Cardiac fibroblast (primary cell): ENCODE measurements at regions not wholly inside any gene's neighbourhood (a gene's known extent, or its start where the extent isn't known, plus 50 kb on each side); places are given as distances from the start of the nearest gene placed in this dataset.

Source experiments
- DNase-seq, 2 donors: peaks; one replicate each; pipeline versions ENCODE4 v3.0.0 to v3.0.0-alpha.2; 2010; ENCODE audit warnings: low read depth in 2 of 2
- H3K4me3 ChIP-seq, 2 donors: replicated peaks in 1 of 2; 1 replicate in 1 of 2; 2 replicates in 1 of 2; pipeline ENCODE4 v1.5.1; 2011; ENCODE audit warnings: low read depth in 2 of 2, low read length in 2 of 2, mild to moderate bottlenecking in 2 of 2, moderate library complexity in 1 of 2
- CTCF ChIP-seq: IDR thresholded peaks from one replicate; pipeline ENCODE4 v1.5.1; 2011; ENCODE audit warnings: low read depth, mild to moderate bottlenecking, low read length, inconsistent platforms

- peak; percentile 19 to 33 for DNase-seq
- no peak overlapping the region for H3K4me3 ChIP-seq
- TF ChIP-seq CTCF, result no peak
These were observed 60.1 kb upstream of the SPATA31D4 start for GRCh38 chr9:81868145-81868544.

- TF ChIP-seq CTCF, result no peak
- H3K4me3 ChIP-seq, result no peak overlapping the region
- peak; percentile 48 to 85 for DNase-seq
These were observed 56.5 kb upstream of the SPATA31D4 start for GRCh38 chr9:81871695-81872094.

- peak in 1 of 2 donors; percentile 16 for DNase-seq
- TF ChIP-seq CTCF, result no peak
- no peak overlapping the region for H3K4me3 ChIP-seq
These were observed 54.0 kb upstream of the SPATA31D4 start for GRCh38 chr9:81874250-81874649.

- DNase-seq, result peak; percentile 93 to 94
- TF ChIP-seq CTCF, result no peak
- H3K4me3 ChIP-seq, result no peak overlapping the region
These were observed 53.3 kb upstream of the SPATA31D4 start for GRCh38 chr9:81874931-81875330.

GRCh38 chr9:81877047-81877446 lies 51.2 kb upstream of the SPATA31D4 start:
- TF ChIP-seq CTCF, result no peak
- no peak for DNase-seq
- H3K4me3 ChIP-seq, result no peak overlapping the region
